ENCODE measurements at regions not wholly inside any gene's neighbourhood (a gene's known extent, or its start where the extent isn't known, plus 50 kb on each side); places are given as distances from the start of the nearest gene placed in this dataset.
"Not testable (repeated sequence)": the region's sequence is repeated elsewhere in the genome, so short reads cannot be mapped to it uniquely, and the experiment has no call there.

DNA sequence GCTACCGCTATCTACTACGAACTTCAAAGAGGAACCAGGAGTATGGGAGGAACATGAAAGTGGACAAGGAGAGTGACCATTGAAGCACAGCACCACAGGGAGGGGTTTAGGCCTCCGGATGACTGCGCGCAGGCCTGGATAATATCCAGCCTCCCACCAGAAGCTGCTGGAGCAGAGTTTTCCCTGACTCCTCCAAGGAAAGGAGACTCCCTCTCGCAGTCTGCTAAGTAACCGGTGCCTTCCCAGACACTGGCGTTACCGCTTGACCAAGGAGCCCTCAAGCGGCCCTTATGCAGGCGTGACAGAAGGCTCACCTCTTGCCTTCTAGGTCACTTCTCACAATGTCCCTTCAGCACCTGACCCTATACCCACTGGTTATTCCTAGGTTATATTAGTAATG, 64.2 kb upstream of the BTG3 start:
- DNase-seq: not testable (repeated sequence)

- DNase-seq: no peak
Measured at GRCh38 chr21:17674106-17674505, 61.4 kb upstream of the BTG3 start.

DNA sequence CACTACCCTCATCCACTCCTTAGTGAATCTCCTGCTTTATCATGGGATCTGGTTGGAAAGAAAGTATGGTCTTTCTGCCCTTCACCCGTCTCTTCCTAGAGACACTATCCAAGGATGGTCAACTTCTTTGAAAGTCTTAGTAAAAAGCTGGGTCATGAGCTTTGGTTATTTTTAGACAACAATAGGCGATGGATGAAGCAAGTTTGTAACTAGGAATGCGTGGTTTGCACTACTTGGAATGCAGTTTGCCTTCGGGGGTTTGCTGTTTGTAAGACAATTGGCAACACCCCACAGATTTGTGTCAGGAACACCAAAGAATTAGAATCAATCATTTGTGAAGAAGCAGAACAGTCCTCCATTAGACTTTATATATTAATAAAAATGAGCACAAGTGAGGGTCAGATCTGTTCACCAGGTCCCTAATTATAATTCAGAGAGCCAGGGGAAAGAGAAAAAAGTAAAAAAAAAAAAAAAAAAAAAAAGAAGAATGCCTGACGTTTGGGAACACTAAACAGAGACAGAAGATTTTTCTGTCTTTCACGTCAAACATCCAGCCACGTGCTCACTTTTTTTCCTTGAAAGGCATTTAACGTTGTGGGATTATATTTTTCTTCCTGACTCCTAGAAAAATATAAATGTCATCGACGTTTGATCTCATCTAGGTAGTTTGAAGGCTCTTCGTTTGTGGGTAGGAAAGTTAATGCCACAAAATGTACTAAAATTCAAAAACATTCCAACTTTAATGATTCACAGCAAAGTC, 60.7 kb upstream of the BTG3 start:
- DNase-seq: no peak

GRCh38 chr21:17671733-17672132, 59.0 kb upstream of the BTG3 start:
- DNase-seq: no peak

DNA sequence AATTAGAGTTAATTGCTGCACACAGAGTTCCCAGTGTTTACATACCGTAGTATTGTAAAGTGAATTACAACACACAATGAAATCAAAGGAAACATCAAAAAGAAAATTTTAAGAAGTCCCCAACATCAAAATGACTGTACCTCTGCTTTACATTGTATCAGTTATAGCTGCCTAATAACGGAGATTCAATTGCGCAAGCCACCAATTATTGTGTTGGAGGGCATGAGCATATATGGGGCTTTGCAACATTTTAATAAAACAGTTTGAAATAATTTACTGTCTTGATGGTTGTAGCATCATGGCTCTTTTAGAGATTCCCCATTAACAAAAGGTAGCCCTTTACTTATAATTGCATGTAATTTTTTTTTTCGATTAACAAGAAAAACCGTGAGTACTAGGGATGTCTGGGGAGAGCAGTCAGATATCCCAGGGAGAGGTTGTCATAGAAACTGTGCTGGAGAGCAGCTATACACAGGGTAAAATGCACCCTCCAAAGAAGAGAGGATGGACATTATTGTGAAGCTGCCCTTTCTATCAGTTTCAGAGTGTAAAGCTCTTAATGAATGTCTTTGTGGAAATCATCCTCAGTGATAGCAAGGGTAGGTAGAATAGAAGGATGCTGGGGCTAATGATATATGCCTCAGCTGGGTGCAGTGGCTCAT, 55.9 kb upstream of the BTG3 start:
- DNase-seq: no peak

- DNase-seq: no peak
Measured at GRCh38 chr21:17667256-17667655, 54.6 kb upstream of the BTG3 start.
